ENCODE measurements at regions not wholly inside any gene's neighbourhood (a gene's known extent, or its start where the extent isn't known, plus 50 kb on each side); places are given as distances from the start of the nearest gene placed in this dataset.

GRCh38 chr14:85714069-85714468 lies 184.1 kb downstream of the FLRT2 start:
- no peak for TF ChIP-seq CTCF (IDR thresholded peaks at IDR 0.05 in 2 of 3, conservative IDR thresholded peaks at IDR 0.05 in 1 of 3; ENCODE audit: control insufficient read depth in 2 of 3, extremely low read depth in 1 of 3, insufficient read depth in 1 of 3, low read depth in 3 of 3, low read length in 3 of 3)
- no peak for TF ChIP-seq BRCA1 (IDR thresholded peaks at IDR 0.05; ENCODE audit: low read depth, low read length)
- TF ChIP-seq CREB1 (IDR thresholded peaks at IDR 0.05; ENCODE audit: low read depth) = no peak
